WTC11 (cell line): ENCODE measurements at regions not wholly inside any gene's neighbourhood (a gene's known extent, or its start where the extent isn't known, plus 50 kb on each side); places are given as distances from the start of the nearest gene placed in this dataset.

ENCODE experiments used
- CBFB ChIP-seq: sonication (generic); formaldehyde crosslinking; IDR thresholded peaks from 2 replicates; pipeline ENCODE4 v1.8.1; 2022; ENCODE audit warnings: mild to moderate bottlenecking, low read depth, missing genetic modification reagents
- CREB1 ChIP-seq: sonication (generic); formaldehyde crosslinking; IDR thresholded peaks from 2 replicates; pipeline ENCODE4 v1.8.0; 2023; ENCODE audit warnings: mild to moderate bottlenecking, missing genetic modification reagents
- CTCF ChIP-seq: fragments of 200-600 bp; IDR thresholded peaks from 2 replicates; pipeline ENCODE4 v1.8.0; 2022; ENCODE audit warnings: antibody characterized with exemption
- FOXK1 ChIP-seq: sonication (generic); formaldehyde crosslinking; IDR thresholded peaks from 2 replicates; pipeline ENCODE4 v1.8.0; 2022; ENCODE audit warnings: mild to moderate bottlenecking, moderate library complexity, missing genetic modification reagents
- TCF7 ChIP-seq: sonication (generic); formaldehyde crosslinking; IDR thresholded peaks from 2 replicates; pipeline ENCODE4 v1.8.0; 2022; ENCODE audit warnings: mild to moderate bottlenecking, low read depth, missing genetic modification reagents, moderate library complexity
- ZNF416 ChIP-seq: fragments of 250-450 bp; sonication (Bioruptor Pico); IDR thresholded peaks from 2 replicates; pipeline ENCODE4 v1.9.0; 2021; ENCODE audit warnings: mild to moderate bottlenecking, inconsistent platforms
- TF ChIP-seq, protein P1 (sequence below): sonication (generic); formaldehyde crosslinking; IDR thresholded peaks from 2 replicates; pipeline ENCODE4 v1.8.1; 2022; ENCODE audit warnings: missing genetic modification reagents, borderline replicate concordance

DNA sequence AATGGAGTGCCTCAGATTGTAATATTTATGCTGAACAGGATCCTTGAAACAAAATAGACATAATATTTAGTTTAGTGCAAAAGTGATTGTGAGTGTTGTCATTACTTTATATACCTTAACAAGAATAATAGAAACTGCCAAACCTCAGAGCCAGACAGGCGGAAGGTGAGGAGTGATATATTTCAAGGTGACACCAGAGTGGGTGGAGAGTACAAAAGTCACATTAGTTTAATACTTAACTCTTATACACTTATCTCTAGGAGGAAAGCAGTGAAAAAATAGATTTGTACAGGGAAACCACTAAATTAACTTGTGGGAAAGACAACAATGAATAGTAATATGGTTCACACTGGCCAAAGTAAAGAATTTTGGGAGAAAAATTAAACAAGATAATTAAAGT is 342.8 kb upstream of the NDST4 start:
- no peak for TF ChIP-seq CREB1 (CRISPR knock-in tag)
- TF ChIP-seq CTCF, result no peak
- no peak for TF ChIP-seq ZNF416 (CRISPR knock-in tag)
- TF ChIP-seq FOXK1 (CRISPR knock-in tag), result no peak
- no peak for TF ChIP-seq CBFB
- TF ChIP-seq TCF7, result no peak
- TF ChIP-seq, protein P1, sequence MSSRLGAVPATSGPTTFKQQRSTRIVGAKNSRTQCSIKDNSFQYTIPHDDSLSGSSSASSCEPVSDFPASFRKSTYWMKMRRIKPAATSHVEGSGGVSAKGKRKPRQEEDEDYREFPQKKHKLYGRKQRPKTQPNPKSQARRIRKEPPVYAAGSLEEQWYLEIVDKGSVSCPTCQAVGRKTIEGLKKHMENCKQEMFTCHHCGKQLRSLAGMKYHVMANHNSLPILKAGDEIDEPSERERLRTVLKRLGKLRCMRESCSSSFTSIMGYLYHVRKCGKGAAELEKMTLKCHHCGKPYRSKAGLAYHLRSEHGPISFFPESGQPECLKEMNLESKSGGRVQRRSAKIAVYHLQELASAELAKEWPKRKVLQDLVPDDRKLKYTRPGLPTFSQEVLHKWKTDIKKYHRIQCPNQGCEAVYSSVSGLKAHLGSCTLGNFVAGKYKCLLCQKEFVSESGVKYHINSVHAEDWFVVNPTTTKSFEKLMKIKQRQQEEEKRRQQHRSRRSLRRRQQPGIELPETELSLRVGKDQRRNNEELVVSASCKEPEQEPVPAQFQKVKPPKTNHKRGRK (CRISPR knock-in tag), result no peak
